ENCODE measurements at regions not wholly inside any gene's neighbourhood (a gene's known extent, or its start where the extent isn't known, plus 50 kb on each side); places are given as distances from the start of the nearest gene placed in this dataset.

- TF ChIP-seq, protein P1, sequence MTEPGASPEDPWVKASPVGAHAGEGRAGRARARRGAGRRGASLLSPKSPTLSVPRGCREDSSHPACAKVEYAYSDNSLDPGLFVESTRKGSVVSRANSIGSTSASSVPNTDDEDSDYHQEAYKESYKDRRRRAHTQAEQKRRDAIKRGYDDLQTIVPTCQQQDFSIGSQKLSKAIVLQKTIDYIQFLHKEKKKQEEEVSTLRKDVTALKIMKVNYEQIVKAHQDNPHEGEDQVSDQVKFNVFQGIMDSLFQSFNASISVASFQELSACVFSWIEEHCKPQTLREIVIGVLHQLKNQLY (CRISPR knock-in tag; IDR thresholded peaks at IDR 0.05) = peak; percentile 77
- TF ChIP-seq FOXA1 (IDR thresholded peaks at IDR 0.05) (peak; percentile 87), FOXA1 (CRISPR knock-in tag; IDR thresholded peaks at IDR 0.05) (peak; percentile 93), NR2C2 (CRISPR knock-in tag; IDR thresholded peaks at IDR 0.05; ENCODE audit: borderline replicate concordance) (peak; percentile 70; the same call in 1 of the 2 replicates), ZBTB38 (CRISPR knock-in tag; IDR thresholded peaks at IDR 0.05) (no peak), KAT7 (CRISPR knock-in tag; IDR thresholded peaks at IDR 0.05; ENCODE audit: borderline replicate concordance) (no peak), ZNF292 (CRISPR knock-in tag; IDR thresholded peaks at IDR 0.05; ENCODE audit: borderline replicate concordance, low read depth) (0 out of 2 replicates have a peak, but pooled peaks have one; percentile 55), ZKSCAN8 (CRISPR knock-in tag; IDR thresholded peaks at IDR 0.05; ENCODE audit: borderline replicate concordance) (peak; percentile 88; the same call in 1 of the 2 replicates), ZNF629 (CRISPR knock-in tag; conservative IDR thresholded peaks at IDR 0.05) (0 out of 2 replicates have a peak, but pooled peaks have one; percentile 15), PBX2 (CRISPR knock-in tag; IDR thresholded peaks at IDR 0.05) (peak; percentile 58; the same call in 1 of the 2 replicates), MTF2 (CRISPR knock-in tag; IDR thresholded peaks at IDR 0.05; ENCODE audit: borderline replicate concordance) (no peak), ZNF34 (CRISPR knock-in tag; IDR thresholded peaks at IDR 0.05; ENCODE audit: borderline replicate concordance) (no peak), EHMT2 (IDR thresholded peaks at IDR 0.05; ENCODE audit: borderline replicate concordance, low read depth, low read length) (no peak; the same call in 1 of the 2 replicates), EZH2 (conservative IDR thresholded peaks at IDR 0.05; ENCODE audit: low read depth, low read length) (no peak), KDM5A (IDR thresholded peaks at IDR 0.05; ENCODE audit: borderline replicate concordance, low read length) (no peak), ARHGAP35 (CRISPR knock-in tag; IDR thresholded peaks at IDR 0.05; ENCODE audit: borderline replicate concordance) (no peak), JDP2 (CRISPR knock-in tag; IDR thresholded peaks at IDR 0.05; ENCODE audit: borderline replicate concordance) (no peak; the same call in 1 of the 2 replicates), TBX2 (CRISPR knock-in tag; IDR thresholded peaks at IDR 0.05; ENCODE audit: borderline replicate concordance) (peak; percentile 85), ZNF17 (CRISPR knock-in tag; IDR thresholded peaks at IDR 0.05) (no peak), TP53 (CRISPR knock-in tag; conservative IDR thresholded peaks at IDR 0.05) (no peak), KLF9 (CRISPR knock-in tag; IDR thresholded peaks at IDR 0.05; ENCODE audit: low read depth) (no peak), MED1 (CRISPR knock-in tag; IDR thresholded peaks at IDR 0.05) (peak; percentile 99)
- TF ChIP-seq, protein P2, sequence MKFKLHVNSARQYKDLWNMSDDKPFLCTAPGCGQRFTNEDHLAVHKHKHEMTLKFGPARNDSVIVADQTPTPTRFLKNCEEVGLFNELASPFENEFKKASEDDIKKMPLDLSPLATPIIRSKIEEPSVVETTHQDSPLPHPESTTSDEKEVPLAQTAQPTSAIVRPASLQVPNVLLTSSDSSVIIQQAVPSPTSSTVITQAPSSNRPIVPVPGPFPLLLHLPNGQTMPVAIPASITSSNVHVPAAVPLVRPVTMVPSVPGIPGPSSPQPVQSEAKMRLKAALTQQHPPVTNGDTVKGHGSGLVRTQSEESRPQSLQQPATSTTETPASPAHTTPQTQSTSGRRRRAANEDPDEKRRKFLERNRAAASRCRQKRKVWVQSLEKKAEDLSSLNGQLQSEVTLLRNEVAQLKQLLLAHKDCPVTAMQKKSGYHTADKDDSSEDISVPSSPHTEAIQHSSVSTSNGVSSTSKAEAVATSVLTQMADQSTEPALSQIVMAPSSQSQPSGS (CRISPR knock-in tag; IDR thresholded peaks at IDR 0.05) = peak; percentile 89; the same call in 1 of the 2 replicates
- TF ChIP-seq, protein P3, sequence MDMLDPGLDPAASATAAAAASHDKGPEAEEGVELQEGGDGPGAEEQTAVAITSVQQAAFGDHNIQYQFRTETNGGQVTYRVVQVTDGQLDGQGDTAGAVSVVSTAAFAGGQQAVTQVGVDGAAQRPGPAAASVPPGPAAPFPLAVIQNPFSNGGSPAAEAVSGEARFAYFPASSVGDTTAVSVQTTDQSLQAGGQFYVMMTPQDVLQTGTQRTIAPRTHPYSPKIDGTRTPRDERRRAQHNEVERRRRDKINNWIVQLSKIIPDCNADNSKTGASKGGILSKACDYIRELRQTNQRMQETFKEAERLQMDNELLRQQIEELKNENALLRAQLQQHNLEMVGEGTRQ (IDR thresholded peaks at IDR 0.05; ENCODE audit: low read depth, low read length) = no peak
- TF ChIP-seq, protein P3 (CRISPR knock-in tag; IDR thresholded peaks at IDR 0.05; ENCODE audit: borderline replicate concordance) = no peak
- TF ChIP-seq, protein P4, sequence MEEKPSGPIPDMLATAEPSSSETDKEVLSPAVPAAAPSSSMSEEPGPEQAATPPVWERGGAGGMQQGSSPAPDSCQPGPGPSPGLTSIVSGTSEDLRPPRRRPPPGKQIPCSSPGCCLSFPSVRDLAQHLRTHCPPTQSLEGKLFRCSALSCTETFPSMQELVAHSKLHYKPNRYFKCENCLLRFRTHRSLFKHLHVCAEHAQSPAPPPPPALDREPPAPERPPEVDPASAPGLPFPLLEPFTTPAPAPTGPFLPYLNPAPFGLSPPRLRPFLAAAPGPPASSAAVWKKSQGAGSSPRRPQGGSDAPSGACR (CRISPR knock-in tag; IDR thresholded peaks at IDR 0.05) = peak; percentile 55; the same call in 1 of the 2 replicates
These were observed 639.6 kb downstream of the IRS1 start (continued) for GRCh38 chr2:226159875-226160479.
